HEK293T (cell line): ENCODE measurements at regions not wholly inside any gene's neighbourhood (a gene's known extent, or its start where the extent isn't known, plus 50 kb on each side); places are given as distances from the start of the nearest gene placed in this dataset.
"Not testable (repeated sequence)": the region's sequence is repeated elsewhere in the genome, so short reads cannot be mapped to it uniquely, and the experiment has no call there.

Experiments
- ARNT ChIP-seq: fragments of 450-650 bp; IDR thresholded peaks from 2 replicates; pipeline ENCODE4 v1.6.1; 2017; ENCODE audit warnings: mild to moderate bottlenecking
- BHLHE40 ChIP-seq: fragments of 450-650 bp; IDR thresholded peaks from 2 replicates; pipeline ENCODE4 v1.6.1; 2016; ENCODE audit warnings: mild to moderate bottlenecking, moderate library complexity, borderline replicate concordance
- CTBP1 ChIP-seq: fragments of 450-650 bp; IDR thresholded peaks from 2 replicates; pipeline ENCODE4 v1.6.1; 2016; ENCODE audit warnings: borderline replicate concordance
- ELF4 ChIP-seq: fragments of 450-650 bp; IDR thresholded peaks from 2 replicates; pipeline ENCODE4 v1.6.1; 2017; ENCODE audit warnings: antibody characterized with exemption
- FOXK2 ChIP-seq: fragments of 450-650 bp; IDR thresholded peaks from 2 replicates; pipeline ENCODE4 v1.6.1; 2016; ENCODE audit warnings: mild to moderate bottlenecking
- FOXM1 ChIP-seq: fragments of 450-650 bp; IDR thresholded peaks from 2 replicates; pipeline ENCODE4 v1.6.1; 2017; ENCODE audit warnings: mild to moderate bottlenecking, borderline replicate concordance
- NFRKB ChIP-seq: fragments of 450-650 bp; IDR thresholded peaks from 2 replicates; pipeline ENCODE4 v1.6.1; 2016; ENCODE audit warnings: mild to moderate bottlenecking, moderate library complexity
- SP1 ChIP-seq: fragments of 450-650 bp; IDR thresholded peaks from 2 replicates; pipeline ENCODE4 v1.6.1; 2017
- SUZ12 ChIP-seq: fragments of 450-650 bp; IDR thresholded peaks from 2 replicates; pipeline ENCODE4 v1.6.1; 2016; ENCODE audit warnings: mild to moderate bottlenecking
- TARDBP ChIP-seq: fragments of 450-650 bp; IDR thresholded peaks from 2 replicates; pipeline ENCODE4 v1.6.1; 2016
- ZNF384 ChIP-seq: fragments of 450-650 bp; IDR thresholded peaks from 2 replicates; pipeline ENCODE4 v1.6.1; 2016

GRCh38 chr20:29050008-29050606 lies 2207.4 kb upstream of the DEFB115 start:
- not testable (repeated sequence) for TF ChIP-seq FOXM1, SP1, ZNF384, SUZ12, FOXK2, ELF4, CTBP1, BHLHE40, TARDBP, ARNT, NFRKB
